ENCODE measurements at regions not wholly inside any gene's neighbourhood (a gene's known extent, or its start where the extent isn't known, plus 50 kb on each side); places are given as distances from the start of the nearest gene placed in this dataset.

- TF ChIP-seq GATA2 (IDR thresholded peaks at IDR 0.05; ENCODE audit: low read depth, low read length): no peak
- TF ChIP-seq GATA3 (IDR thresholded peaks at IDR 0.05; ENCODE audit: low read depth, low read length): no peak
Measured at GRCh38 chr15:39219608-39220007, 361.3 kb upstream of the THBS1 start.

Data from SH-SY5Y (cell line).